Colon (tissue), 2 donors: ENCODE measurements at regions not wholly inside any gene's neighbourhood (a gene's known extent, or its start where the extent isn't known, plus 50 kb on each side); places are given as distances from the start of the nearest gene placed in this dataset.

ENCODE experiments used
- FAIRE-seq: peaks from 2 replicates; lab custom pipeline; 2012; peaks lifted over from hg19 to GRCh38; lab: Jason Lieb, UNC
- donor health status: control.
- donor health status: control.

- FAIRE-seq: no peak
Observed at GRCh38 chr5:97405941-97406340, 222.9 kb upstream of the RIOK2 start.

GRCh38 chr5:97406946-97407676 lies 224.1 kb upstream of the RIOK2 start:
- no peak for FAIRE-seq

- FAIRE-seq: no peak
Observed at GRCh38 chr5:97408331-97408730, 225.3 kb upstream of the RIOK2 start.

- FAIRE-seq: no peak
Observed at GRCh38 chr5:97412959-97413358, 229.9 kb upstream of the RIOK2 start.

- no peak for FAIRE-seq
Observed at GRCh38 chr5:97417986-97418385, 234.9 kb upstream of the RIOK2 start.

- no peak for FAIRE-seq
Observed at GRCh38 chr5:97418462-97418861, 235.4 kb upstream of the RIOK2 start.

- FAIRE-seq: no peak
Observed at GRCh38 chr5:97420646-97421045, 237.6 kb upstream of the RIOK2 start.

- FAIRE-seq: no peak
Observed at GRCh38 chr5:97422678-97423077, 239.6 kb upstream of the RIOK2 start.

- no peak for FAIRE-seq
Observed at GRCh38 chr5:97425511-97425910, 242.5 kb upstream of the RIOK2 start.

- no peak for FAIRE-seq
Observed at GRCh38 chr5:97427235-97427634, 244.2 kb upstream of the RIOK2 start.

GRCh38 chr5:97434021-97434420 lies 251.0 kb upstream of the RIOK2 start:
- no peak for FAIRE-seq

GRCh38 chr5:97436405-97436804 lies 253.4 kb upstream of the RIOK2 start:
- no peak for FAIRE-seq

- no peak for FAIRE-seq
Observed at GRCh38 chr5:97443740-97444139, 260.7 kb upstream of the RIOK2 start.

GRCh38 chr5:97449172-97449571 lies 266.1 kb upstream of the RIOK2 start:
- FAIRE-seq: no peak

- FAIRE-seq: no peak
Observed at GRCh38 chr5:97452646-97453045, 269.6 kb upstream of the RIOK2 start.

GRCh38 chr5:97453263-97453662 lies 270.2 kb upstream of the RIOK2 start:
- no peak for FAIRE-seq

- FAIRE-seq: no peak
Observed at GRCh38 chr5:97454015-97454414, 271.0 kb upstream of the RIOK2 start.

- no peak for FAIRE-seq
Observed at GRCh38 chr5:97455996-97456395, 272.9 kb upstream of the RIOK2 start.

GRCh38 chr5:97458851-97459250 lies 275.8 kb upstream of the RIOK2 start:
- FAIRE-seq: no peak

GRCh38 chr5:97471951-97472350 lies 288.9 kb upstream of the RIOK2 start:
- FAIRE-seq: no peak

GRCh38 chr5:97475847-97476246 lies 292.8 kb upstream of the RIOK2 start:
- FAIRE-seq: no peak

- FAIRE-seq: no peak
Observed at GRCh38 chr5:97476852-97477534, 293.9 kb upstream of the RIOK2 start.

GRCh38 chr5:97478483-97478882 lies 295.4 kb upstream of the RIOK2 start:
- no peak for FAIRE-seq

GRCh38 chr5:97480313-97480712 lies 297.3 kb upstream of the RIOK2 start:
- no peak for FAIRE-seq
